SKM-1 treated with dmso at 0.1 percent for 144 hours (cell line): ENCODE measurements at regions not wholly inside any gene's neighbourhood (a gene's known extent, or its start where the extent isn't known, plus 50 kb on each side); places are given as distances from the start of the nearest gene placed in this dataset.
"Not testable (repeated sequence)": the region's sequence is repeated elsewhere in the genome, so short reads cannot be mapped to it uniquely, and the experiment has no call there.

Source experiments
- DNase-seq: peaks from one replicate; lab custom pipeline; 2025; ENCODE audit not compliant: unreplicated experiment; lab: John Stamatoyannopoulos, UW

DNA sequence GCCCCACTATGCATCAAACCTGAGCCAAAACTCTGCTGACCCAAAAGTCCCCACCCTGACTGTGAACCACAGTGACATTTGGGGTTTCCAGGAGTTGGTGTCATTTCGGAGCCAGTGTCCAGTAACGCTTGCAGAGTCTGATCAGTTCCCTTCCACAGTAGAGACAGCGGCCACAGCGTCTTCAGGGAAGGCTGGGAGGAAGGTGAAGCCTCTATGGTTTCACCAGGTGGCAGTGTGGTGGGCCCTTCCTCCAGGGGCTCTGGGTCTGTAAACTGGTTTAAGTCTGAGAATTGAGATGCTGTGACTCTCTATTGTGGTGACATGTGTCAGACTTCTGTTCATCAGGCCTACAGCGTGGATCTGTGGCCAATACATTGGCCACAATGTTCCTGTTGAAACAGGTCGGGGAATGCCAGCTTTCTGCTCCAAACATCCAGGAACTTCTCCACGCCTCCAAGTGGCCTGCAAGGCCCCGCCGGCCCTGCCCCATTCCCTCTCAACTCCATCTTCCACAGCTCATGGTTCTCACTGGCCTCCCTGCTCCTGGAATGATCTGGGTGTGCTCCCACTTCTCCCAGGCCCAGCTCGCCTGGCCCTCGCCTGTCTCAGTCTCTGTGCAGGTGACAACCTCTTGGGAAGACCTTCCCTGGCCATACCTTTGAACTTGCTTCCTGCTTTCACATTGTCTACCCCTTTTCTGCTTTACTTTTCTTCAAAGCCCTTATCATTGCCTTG, 124.5 kb upstream of the FAM20C start:
- DNase-seq: no peak

- no peak for DNase-seq
Observed at GRCh38 chr7:68629-69028, 123.7 kb upstream of the FAM20C start.

DNA sequence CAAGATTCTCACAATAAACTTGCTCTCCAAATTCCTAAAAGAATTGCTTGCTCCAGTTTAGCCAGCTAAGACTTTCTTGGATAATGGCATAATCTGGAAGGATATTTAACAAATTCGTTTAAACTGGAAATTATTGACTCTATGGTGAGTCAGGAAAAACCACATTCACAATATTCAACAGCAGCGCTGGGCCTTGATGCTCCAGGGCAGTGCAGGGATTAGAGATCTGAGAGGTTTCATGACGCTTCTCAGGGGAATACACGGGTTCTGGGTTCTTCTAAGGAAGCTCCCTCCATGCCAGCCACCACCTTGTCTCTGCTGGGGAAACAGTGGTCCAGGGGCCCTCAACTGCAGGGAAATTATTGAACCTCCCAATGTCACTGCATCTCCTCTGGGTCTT, 123.3 kb upstream of the FAM20C start:
- not testable (repeated sequence) for DNase-seq

- DNase-seq: not testable (repeated sequence)
Observed at GRCh38 chr7:69499-70123, 122.8 kb upstream of the FAM20C start.

- not testable (repeated sequence) for DNase-seq
Observed at GRCh38 chr7:70207-70606, 122.2 kb upstream of the FAM20C start.

DNA sequence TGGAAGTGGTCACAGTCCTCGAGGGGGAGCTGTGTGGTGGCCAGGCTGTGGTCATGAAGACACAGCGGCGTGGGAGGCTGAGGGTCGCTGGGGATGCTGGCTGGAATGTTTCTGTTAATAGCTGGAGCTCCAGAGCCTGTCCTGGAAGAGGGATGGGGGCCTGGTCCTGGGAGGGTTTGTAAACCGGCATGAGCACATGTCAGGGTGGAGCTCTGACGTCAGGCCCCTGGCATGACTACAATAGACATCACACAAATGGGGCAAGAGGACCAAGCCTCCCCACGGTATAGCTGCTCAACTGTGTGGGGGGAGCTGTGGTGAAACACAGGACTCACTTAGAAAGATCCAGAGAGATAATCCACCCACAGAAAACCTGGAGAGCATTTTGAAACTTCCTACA, 121.4 kb upstream of the FAM20C start:
- DNase-seq: not testable (repeated sequence)

DNA sequence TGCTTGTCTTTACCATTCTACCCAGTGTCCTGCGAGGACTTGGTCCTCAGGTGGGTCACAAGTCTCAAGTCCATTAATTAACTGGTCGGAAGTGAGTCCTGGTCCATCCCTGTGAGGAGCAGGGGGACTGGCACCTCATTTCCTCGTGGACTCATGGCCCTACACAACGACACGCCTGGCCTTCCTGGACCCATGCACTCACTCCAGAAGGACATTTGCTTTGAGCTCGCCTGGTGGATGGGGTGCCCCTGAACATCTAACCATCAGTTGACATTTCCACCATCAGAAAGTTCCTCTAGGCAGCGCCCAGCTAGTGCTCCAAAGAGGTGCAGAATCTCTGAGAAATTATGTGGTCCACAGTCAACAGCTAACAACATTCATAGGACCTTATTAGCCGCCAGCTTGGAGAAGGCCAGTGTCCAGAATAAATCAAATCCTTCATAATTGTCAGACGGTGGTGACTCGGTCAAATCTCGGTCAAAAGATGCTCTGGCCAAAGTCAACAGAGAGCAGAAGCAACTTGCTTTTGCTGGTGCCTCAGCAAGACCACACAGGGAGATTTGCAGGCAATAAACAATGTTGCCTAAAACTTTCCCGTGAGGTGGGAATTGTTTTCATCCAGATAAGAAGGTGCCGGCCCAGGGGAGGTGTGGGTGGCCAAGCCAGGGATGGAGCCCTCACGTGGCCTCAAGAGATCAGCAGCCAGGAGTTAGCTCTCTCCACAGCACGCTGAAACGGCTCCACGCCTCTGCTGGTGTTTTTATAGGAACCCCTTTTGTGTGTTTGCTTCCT, 119.9 kb upstream of the FAM20C start:
- DNase-seq: not testable (repeated sequence)

GRCh38 chr7:73058-73331, 119.4 kb upstream of the FAM20C start:
- not testable (repeated sequence) for DNase-seq

- not testable (repeated sequence) for DNase-seq
Observed at GRCh38 chr7:74008-74540, 118.3 kb upstream of the FAM20C start.

- DNase-seq: not testable (repeated sequence)
Observed at GRCh38 chr7:75511-75910, 116.9 kb upstream of the FAM20C start.

GRCh38 chr7:76202-76601, 116.2 kb upstream of the FAM20C start:
- DNase-seq: not testable (repeated sequence)

DNA sequence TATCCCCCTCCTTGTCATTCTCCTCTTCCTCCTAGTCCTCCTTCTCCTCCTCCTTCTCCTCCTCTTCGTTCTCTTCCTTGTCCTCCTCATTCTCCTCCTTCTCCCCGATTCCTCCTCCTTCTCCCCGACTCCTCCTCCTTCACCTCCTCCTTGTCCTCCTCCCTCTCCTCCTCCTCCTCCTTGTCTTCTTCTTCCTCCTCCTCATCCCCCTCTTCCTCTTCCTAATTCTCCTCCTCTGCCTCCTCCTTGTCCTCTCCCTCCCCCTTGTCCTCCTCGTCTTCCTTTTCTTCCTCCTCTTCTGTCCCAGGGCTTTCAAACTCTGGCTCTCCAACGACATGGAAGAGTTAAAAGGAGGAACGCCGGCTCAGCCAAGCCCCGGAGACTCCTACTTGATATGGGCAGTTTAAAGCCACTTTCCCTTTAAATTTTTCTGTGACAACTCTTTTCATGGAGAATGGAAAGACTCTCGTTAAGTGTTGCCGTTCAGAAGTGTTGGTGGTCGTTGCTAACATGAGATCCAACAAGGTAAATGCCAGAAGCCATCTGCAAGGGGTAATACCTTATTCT, 115.5 kb upstream of the FAM20C start:
- not testable (repeated sequence) for DNase-seq

DNA sequence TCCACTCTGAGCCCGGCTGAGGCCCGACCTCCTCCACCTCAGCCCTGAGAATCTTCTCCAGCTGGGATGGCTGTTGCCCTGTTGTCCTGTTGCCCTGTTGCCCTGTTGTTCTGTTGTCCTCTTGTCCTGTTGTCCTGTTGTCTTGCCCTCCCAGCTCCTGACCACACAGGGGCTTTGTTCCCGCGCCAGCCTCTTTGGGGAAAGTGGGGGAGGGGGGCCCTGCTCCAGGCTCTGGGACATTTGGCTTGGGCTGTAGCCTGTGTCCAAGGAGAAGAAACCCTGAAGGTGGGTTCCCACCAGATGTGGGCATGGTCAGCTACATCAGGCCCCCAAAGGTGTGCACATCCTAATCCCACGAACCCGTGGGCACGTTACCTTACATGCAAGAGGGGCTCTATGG, 113.5 kb upstream of the FAM20C start:
- DNase-seq: not testable (repeated sequence)

GRCh38 chr7:79400-80055, 112.8 kb upstream of the FAM20C start:
- not testable (repeated sequence) for DNase-seq

GRCh38 chr7:80259-81067, 111.9 kb upstream of the FAM20C start:
- no peak for DNase-seq

- no peak for DNase-seq
Observed at GRCh38 chr7:81068-81925, 111.1 kb upstream of the FAM20C start.

GRCh38 chr7:81926-82756, 110.2 kb upstream of the FAM20C start:
- no peak for DNase-seq

- DNase-seq: no peak
Observed at GRCh38 chr7:82757-83155, 109.6 kb upstream of the FAM20C start.
